ENCODE measurements at regions not wholly inside any gene's neighbourhood (a gene's known extent, or its start where the extent isn't known, plus 50 kb on each side); places are given as distances from the start of the nearest gene placed in this dataset.

- TF ChIP-seq, protein P1, sequence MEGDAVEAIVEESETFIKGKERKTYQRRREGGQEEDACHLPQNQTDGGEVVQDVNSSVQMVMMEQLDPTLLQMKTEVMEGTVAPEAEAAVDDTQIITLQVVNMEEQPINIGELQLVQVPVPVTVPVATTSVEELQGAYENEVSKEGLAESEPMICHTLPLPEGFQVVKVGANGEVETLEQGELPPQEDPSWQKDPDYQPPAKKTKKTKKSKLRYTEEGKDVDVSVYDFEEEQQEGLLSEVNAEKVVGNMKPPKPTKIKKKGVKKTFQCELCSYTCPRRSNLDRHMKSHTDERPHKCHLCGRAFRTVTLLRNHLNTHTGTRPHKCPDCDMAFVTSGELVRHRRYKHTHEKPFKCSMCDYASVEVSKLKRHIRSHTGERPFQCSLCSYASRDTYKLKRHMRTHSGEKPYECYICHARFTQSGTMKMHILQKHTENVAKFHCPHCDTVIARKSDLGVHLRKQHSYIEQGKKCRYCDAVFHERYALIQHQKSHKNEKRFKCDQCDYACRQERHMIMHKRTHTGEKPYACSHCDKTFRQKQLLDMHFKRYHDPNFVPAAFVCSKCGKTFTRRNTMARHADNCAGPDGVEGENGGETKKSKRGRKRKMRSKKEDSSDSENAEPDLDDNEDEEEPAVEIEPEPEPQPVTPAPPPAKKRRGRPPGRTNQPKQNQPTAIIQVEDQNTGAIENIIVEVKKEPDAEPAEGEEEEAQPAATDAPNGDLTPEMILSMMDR (IDR thresholded peaks at IDR 0.05 in 2 of 3, conservative IDR thresholded peaks at IDR 0.05 in 1 of 3; ENCODE audit: borderline replicate concordance in 1 of 3, insufficient read depth in 1 of 3, low read depth in 2 of 3, low read length in 2 of 3): no peak
- TF ChIP-seq, protein P2, sequence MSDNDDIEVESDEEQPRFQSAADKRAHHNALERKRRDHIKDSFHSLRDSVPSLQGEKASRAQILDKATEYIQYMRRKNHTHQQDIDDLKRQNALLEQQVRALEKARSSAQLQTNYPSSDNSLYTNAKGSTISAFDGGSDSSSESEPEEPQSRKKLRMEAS (IDR thresholded peaks at IDR 0.05): no peak
- TF ChIP-seq ZNF274 (IDR thresholded peaks at IDR 0.05; ENCODE audit: low read depth, low read length) (no peak), EZH2phosphoT487 (IDR thresholded peaks at IDR 0.05; ENCODE audit: borderline replicate concordance) (no peak), EZH2 (IDR thresholded peaks at IDR 0.05) (no peak), YY1 (IDR thresholded peaks at IDR 0.05; ENCODE audit: extremely low read depth, insufficient replicate concordance, low read depth, low read length) (no peak), POLR2A (IDR thresholded peaks at IDR 0.05; ENCODE audit: borderline replicate concordance, extremely low read depth, insufficient read depth, insufficient read length) (no peak), POLR2AphosphoS5 (IDR thresholded peaks at IDR 0.05; ENCODE audit: low read depth, low read length) (no peak), ZBTB33 (IDR thresholded peaks at IDR 0.05; ENCODE audit: extremely low read depth, insufficient replicate concordance, low read length) (no peak)
Observed at GRCh38 chr15:36364377-36364776, 215.0 kb upstream of the CDIN1 start.

Data from HCT116 (cell line).